LNCaP clone FGC (cell line): ENCODE measurements at regions not wholly inside any gene's neighbourhood (a gene's known extent, or its start where the extent isn't known, plus 50 kb on each side); places are given as distances from the start of the nearest gene placed in this dataset.
A peak's percentile ranks its signal among the peaks of the same experiment; 100 is the strongest.

Experiments
- DNase-seq: peaks from one replicate; pipeline ENCODE4 v3.0.0-alpha.2; 2011; ENCODE audit warnings: low read depth
- H3K4me3 ChIP-seq: 2 replicates; pipeline ENCODE4 v1.5.1; 2011; ENCODE audit warnings: mild to moderate bottlenecking, low read depth, low read length, control low read depth
- TF ChIP-seq, protein P1 (sequence below): IDR thresholded peaks from 2 replicates; pipeline ENCODE4 v1.5.1; 2012; ENCODE audit warnings: mild to moderate bottlenecking; ENCODE audit not compliant: control insufficient read depth, insufficient read depth; ENCODE audit errors: extremely low read depth

DNA sequence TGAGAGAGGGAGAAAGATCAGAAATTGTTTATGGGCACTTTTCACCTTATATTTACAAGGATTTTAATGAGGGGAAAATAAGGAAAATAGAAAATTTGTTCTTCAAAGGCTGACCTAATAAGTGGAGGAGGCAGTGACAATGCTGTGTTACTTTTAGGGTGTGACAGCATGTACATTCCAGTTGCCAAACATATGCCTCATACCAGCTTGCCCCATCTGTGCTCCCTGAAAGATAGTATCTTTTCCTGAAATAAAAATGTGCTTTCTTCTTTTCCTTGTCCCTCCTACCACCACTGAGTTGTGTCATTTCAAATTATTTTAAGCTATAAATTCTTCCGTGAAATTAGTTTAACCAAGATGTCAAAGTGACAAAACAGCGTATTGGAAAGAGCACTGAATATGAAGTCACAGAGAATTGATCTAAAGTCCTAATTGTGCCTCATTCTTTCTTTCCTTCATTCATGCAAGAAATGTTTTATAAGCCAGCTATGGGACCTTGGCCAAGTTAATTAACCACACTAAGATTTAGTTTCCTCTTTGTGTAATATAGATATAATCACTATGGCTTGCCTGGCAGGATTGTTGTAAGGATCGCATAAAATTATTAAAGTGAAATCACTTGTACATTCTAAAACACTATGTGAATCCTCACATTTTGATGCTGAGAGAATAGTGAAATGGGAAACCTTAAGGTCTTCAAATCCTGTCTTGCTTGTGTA is 1307.5 kb upstream of the TENM4 start:
- H3K4me3 ChIP-seq = no peak overlapping the region
- no peak for DNase-seq
- TF ChIP-seq, protein P1, sequence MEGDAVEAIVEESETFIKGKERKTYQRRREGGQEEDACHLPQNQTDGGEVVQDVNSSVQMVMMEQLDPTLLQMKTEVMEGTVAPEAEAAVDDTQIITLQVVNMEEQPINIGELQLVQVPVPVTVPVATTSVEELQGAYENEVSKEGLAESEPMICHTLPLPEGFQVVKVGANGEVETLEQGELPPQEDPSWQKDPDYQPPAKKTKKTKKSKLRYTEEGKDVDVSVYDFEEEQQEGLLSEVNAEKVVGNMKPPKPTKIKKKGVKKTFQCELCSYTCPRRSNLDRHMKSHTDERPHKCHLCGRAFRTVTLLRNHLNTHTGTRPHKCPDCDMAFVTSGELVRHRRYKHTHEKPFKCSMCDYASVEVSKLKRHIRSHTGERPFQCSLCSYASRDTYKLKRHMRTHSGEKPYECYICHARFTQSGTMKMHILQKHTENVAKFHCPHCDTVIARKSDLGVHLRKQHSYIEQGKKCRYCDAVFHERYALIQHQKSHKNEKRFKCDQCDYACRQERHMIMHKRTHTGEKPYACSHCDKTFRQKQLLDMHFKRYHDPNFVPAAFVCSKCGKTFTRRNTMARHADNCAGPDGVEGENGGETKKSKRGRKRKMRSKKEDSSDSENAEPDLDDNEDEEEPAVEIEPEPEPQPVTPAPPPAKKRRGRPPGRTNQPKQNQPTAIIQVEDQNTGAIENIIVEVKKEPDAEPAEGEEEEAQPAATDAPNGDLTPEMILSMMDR = no peak

DNA sequence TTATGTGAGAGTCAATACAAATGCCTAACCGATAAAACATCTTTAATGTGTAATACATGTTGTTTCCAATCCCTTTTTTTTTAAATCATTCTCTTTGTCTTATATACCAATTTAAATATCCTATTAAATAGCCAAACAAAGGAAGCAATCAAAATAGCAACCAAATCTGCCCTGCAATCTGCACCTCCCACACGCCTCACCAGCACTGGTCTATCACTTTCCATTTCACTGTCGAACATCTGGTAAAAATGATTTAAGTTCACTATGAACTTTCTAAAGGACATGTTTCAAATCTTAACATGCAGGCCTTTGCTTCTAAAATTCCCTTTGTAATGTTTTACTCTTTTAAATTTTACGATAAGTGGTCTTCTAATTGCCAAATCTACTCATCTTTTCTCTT is 1305.5 kb upstream of the TENM4 start:
- no peak for DNase-seq
- TF ChIP-seq, protein P1 = no peak
- no peak overlapping the region for H3K4me3 ChIP-seq

DNA sequence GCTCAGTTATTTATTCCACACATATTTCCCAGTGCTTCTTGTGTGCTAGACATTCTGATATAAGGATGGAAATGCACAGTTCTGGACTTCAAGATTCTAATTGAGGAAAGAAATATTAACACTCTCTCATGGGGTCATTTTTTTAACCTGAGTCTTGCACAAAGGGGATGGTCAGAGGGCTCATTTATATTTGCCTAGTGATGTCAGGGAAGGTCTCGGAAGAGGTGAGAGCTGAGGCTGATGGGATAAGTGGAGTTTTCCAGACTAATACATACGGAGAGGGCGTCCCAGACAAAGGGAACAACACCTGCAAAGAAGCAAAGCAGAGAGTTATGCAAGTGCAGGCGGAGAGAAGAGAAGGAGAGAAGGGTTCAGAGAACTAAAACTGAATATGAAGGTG is 1304.6 kb upstream of the TENM4 start:
- TF ChIP-seq, protein P1 = no peak
- H3K4me3 ChIP-seq = no peak overlapping the region
- DNase-seq = no peak

DNA sequence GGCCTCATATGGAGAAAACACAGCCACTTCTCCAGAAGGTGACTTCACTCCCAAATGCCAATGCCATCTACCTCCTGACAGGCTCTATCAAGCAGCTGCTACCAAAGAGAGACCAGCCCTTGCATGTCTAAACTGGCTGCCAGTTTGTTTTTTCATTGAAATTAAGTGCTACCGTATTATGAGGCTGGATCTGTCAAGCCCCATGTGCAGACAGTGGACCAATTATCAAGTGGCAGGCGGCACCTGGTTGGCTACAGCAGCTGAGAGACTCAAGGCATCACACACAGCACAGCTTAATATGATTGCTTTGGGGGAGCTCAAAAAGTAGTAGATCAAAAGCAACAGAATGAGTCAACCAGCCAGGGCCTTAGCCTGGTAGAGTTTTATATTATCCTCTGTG is 1293.0 kb upstream of the TENM4 start:
- TF ChIP-seq, protein P1 = no peak

DNA sequence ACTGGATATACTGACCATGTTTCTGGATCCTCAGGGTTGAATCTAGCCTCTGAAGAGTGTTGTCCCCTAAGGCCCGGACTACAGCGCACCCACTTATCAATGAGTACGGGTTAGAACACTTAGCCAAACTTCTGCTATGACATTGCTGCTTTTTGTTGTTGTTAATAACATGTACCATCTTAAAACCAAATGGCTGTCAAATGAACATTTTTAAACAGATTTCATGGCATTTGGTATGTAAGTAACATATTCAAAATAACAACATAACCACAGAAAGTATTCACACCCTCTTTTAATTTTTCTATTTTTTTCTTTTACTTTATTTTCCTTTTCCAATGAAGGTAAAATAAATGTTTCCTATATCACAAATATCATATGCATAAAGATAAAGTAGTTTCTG is 1292.5 kb upstream of the TENM4 start:
- TF ChIP-seq, protein P1 = no peak
- no peak for DNase-seq
- no peak overlapping the region for H3K4me3 ChIP-seq

More for the DNA sequence above, 1293.0 kb upstream of the TENM4 start:
- DNase-seq = no peak
- H3K4me3 ChIP-seq = no peak overlapping the region

DNA sequence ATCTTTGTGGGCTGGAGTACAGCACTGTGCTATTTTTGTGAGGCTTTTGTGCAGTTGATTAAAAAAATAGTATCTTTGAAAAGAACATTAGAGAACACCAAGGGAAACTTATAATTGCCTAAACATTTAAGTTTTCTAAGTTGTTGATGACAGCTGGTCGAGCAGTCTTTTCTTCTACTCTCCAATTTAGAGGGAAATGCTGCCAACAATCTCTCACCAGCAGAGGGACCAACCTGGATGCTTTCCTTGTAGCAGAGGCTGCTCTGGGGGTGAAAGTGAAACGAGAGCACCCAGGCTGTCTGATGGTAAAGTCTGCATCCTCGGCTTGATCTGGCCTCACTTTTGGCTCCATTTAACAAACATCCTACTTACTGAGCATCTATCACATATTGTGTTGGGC is 1286.5 kb upstream of the TENM4 start:
- DNase-seq = no peak
- TF ChIP-seq, protein P1 = peak; percentile 30
- H3K4me3 ChIP-seq = no peak overlapping the region

DNA sequence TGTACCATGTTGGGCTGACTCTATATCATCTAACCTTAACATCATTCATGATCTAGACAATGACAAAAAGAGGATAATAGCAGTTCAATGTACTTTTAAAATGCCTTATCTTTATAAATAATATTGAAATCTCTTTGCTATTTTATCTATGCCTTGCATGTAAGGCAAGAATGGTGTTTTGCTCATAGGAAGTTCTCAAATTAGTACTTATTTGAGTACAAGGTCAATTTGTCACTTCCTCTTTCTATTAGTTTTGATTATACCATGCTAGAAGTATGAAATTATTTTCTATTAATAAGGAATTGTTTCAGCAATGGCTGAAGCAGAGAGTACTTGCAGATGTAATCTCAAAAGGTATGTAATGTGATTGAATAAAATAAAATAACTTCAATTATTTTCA is 1285.4 kb upstream of the TENM4 start:
- no peak overlapping the region for H3K4me3 ChIP-seq
- TF ChIP-seq, protein P1 = no peak
- DNase-seq = no peak
